Spleen (tissue), 11 donors: ENCODE measurements at regions not wholly inside any gene's neighbourhood (a gene's known extent, or its start where the extent isn't known, plus 50 kb on each side); places are given as distances from the start of the nearest gene placed in this dataset.

Experiments
- DNase-seq: peaks from one replicate; pipeline ENCODE4 v3.0.0-alpha.2; 2020
- H3K27ac ChIP-seq, 8 donors: fragments of 200-600 bp; sonication (generic) in 7 of 8; 1 replicate in 4 of 8; 2 replicates in 4 of 8; pipeline versions ENCODE4 v1.5.0 to v1.8.0; 2016 to 2021; ENCODE audit warnings: inconsistent platforms in 4 of 8, mild to moderate bottlenecking in 4 of 8, moderate library complexity in 1 of 8
- H3K27me3 ChIP-seq, 7 donors: fragments of 200-600 bp; sonication (generic) in 6 of 7; replicated peaks in 1 of 7; 1 replicate in 4 of 7; 2 replicates in 3 of 7; pipeline versions ENCODE4 v1.5.0 to v1.8.0; 2016 to 2021; ENCODE audit warnings: inconsistent platforms in 3 of 7, mild to moderate bottlenecking in 1 of 7
- H3K36me3 ChIP-seq, 6 donors: fragments of 200-600 bp; sonication (generic) in 5 of 6; 1 replicate in 4 of 6; 2 replicates in 2 of 6; pipeline versions ENCODE4 v1.5.0 to v1.8.0; 2016 to 2021; ENCODE audit warnings: inconsistent platforms in 2 of 6
- H3K4me1 ChIP-seq, 6 donors: fragments of 200-600 bp; sonication (generic) in 5 of 6; 1 replicate in 3 of 6; 2 replicates in 3 of 6; pipeline versions ENCODE4 v1.5.0 to v1.8.0; 2016 to 2021; ENCODE audit warnings: inconsistent platforms in 3 of 6
- H3K4me3 ChIP-seq, 8 donors: fragments of 200-600 bp; sonication (generic) in 7 of 8; 1 replicate in 4 of 8; 2 replicates in 4 of 8; pipeline versions ENCODE4 v1.5.0 to v1.8.0; 2016 to 2021; ENCODE audit warnings: inconsistent platforms in 4 of 8, mild to moderate bottlenecking in 4 of 8, moderate library complexity in 2 of 8
- H3K9me3 ChIP-seq, 8 donors: fragments of 200-600 bp; sonication (generic) in 7 of 8; 1 replicate in 4 of 8; 2 replicates in 4 of 8; pipeline versions ENCODE4 v1.5.0 to v1.8.0; 2016 to 2021; ENCODE audit warnings: inconsistent platforms in 4 of 8
- POLR2A ChIP-seq, 3 donors: fragments of 450-650 bp; IDR thresholded peaks; one replicate each; pipeline ENCODE4 v1.5.1; 2017; ENCODE audit warnings: antibody characterized with exemption in 3 of 3, mild to moderate bottlenecking in 1 of 3
- POLR2AphosphoS5 ChIP-seq, 3 donors: sonication (generic); formaldehyde crosslinking; IDR thresholded peaks; one replicate each; pipeline ENCODE4 v1.5.1; 2017; ENCODE audit warnings: antibody characterized with exemption in 3 of 3
- WGBS, 5 donors: extraction: QIAGEN DNeasy Blood & Tissue Kit in 3 of 5; methylation state at CpG; one replicate each; pipeline versions ENCODE4 v1.1.5 to v1.1.7; 2013 to 2018; 5-methylcytosine and 5-hydroxymethylcytosine counted together
- intact Hi-C: fragments of 100-400 bp; cut with DNase I; formaldehyde crosslinking; loops from one replicate; pipeline ENCODE4 v1.15.0; 2023; ENCODE audit warnings: low total_unique reads
- microRNA-seq, 3 donors: library from miRNA; unstranded; fragments of <30 nt; microRNA quantifications; one replicate each; pipeline versions ENCODE4 to v1.1.0, GENCODE V29; 2019 to 2020
- small RNA-seq, 4 donors: library from RNA; depleted of rRNA; stranded (forward); fragments of <200 nt; gene quantifications; one replicate each; pipeline ENCODE3, GENCODE V24; 2016
- TF ChIP-seq, protein P1 (sequence below), 11 experiments: fragments of 200-600 bp in 7 of 11; fragments of 450-650 bp in 4 of 11; sonication (generic) in 4 of 11; IDR thresholded peaks in 8 of 11; conservative IDR thresholded peaks in 3 of 11; 1 replicate in 7 of 11; 2 replicates in 4 of 11; pipeline versions ENCODE4 v1.4.0 to v1.8.0; 2016 to 2021; ENCODE audit warnings: antibody characterized with exemption in 11 of 11, inconsistent platforms in 4 of 11, mild to moderate bottlenecking in 1 of 11
- donor health status: healthy with polysubstance abuse.
- donor health status: DM: no; HTN: no; CAD: no; lungs with moderate emphysema.
- donor health status: DM: no; HTN: no; CAD: no.
- donor health status: Bipolar disorder and iron deficiency.
- donor health status: healthy.
- donor health status: DM: no; HTN: no; CAD: no.
- donor health status: DM: yes; HTN: yes; CAD: no.

GRCh38 chr22:22836635-22837034 is 51.0 kb upstream of the IGLL5 start:
- Histone ChIP-seq H3K4me3 (no peak overlapping the region), H3K36me3 (no peaks in the 10 kb centered on the region), H3K9me3 (peaks cover 0 to 2% (median under 1%) of the 10 kb centered on the region in 8 donors), H3K27me3 (peaks cover 0 to 12% (median 0%) of the 10 kb centered on the region in 7 donors), H3K4me1 (peaks cover 0 to 12% (median 8%) of the 10 kb centered on the region in 6 donors), H3K27ac (no peak overlapping the region)
- intact Hi-C loops = no loop called here
- WGBS, 5 donors = 64 to 82% (median 76%) methylated on average over 6 of the region's 6 CpGs
- DNase-seq = no peak
- TF ChIP-seq POLR2AphosphoS5 (IDR thresholded peaks at IDR 0.05) (no peak), POLR2A (IDR thresholded peaks at IDR 0.05) (no peak)
- TF ChIP-seq, protein P1, sequence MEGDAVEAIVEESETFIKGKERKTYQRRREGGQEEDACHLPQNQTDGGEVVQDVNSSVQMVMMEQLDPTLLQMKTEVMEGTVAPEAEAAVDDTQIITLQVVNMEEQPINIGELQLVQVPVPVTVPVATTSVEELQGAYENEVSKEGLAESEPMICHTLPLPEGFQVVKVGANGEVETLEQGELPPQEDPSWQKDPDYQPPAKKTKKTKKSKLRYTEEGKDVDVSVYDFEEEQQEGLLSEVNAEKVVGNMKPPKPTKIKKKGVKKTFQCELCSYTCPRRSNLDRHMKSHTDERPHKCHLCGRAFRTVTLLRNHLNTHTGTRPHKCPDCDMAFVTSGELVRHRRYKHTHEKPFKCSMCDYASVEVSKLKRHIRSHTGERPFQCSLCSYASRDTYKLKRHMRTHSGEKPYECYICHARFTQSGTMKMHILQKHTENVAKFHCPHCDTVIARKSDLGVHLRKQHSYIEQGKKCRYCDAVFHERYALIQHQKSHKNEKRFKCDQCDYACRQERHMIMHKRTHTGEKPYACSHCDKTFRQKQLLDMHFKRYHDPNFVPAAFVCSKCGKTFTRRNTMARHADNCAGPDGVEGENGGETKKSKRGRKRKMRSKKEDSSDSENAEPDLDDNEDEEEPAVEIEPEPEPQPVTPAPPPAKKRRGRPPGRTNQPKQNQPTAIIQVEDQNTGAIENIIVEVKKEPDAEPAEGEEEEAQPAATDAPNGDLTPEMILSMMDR (IDR thresholded peaks at IDR 0.05 in 8 of 11, conservative IDR thresholded peaks at IDR 0.05 in 3 of 11) = no peak

Small RNA genes lying in the stretch of these regions (microRNA-seq; reads per million reads assigned to microRNA genes)
- gene MIR650 = 0 reads per million in 3 donors

Small RNA genes lying in the stretch of these regions (small RNA-seq; reads per million reads assigned to genes)
- gene AC244157.1 (0 reads per million in 4 donors), gene AC245028.1 (0 reads per million in 4 donors), gene AC245028.2 (0 reads per million in 4 donors), gene AC245028.3 (0 reads per million in 4 donors), gene IGLV3-13 (0 reads per million in 4 donors), gene IGLV3-15 (0 reads per million in 4 donors), gene IGLV3-17 (0 reads per million in 4 donors), gene IGLVI-20 (0 reads per million in 4 donors), gene IGLVVI-22-1 (0 reads per million in 4 donors)
